ENCODE measurements at regions not wholly inside any gene's neighbourhood (a gene's known extent, or its start where the extent isn't known, plus 50 kb on each side); places are given as distances from the start of the nearest gene placed in this dataset.
"Not testable (repeated sequence)": the region's sequence is repeated elsewhere in the genome, so short reads cannot be mapped to it uniquely, and the experiment has no call there.

DNA sequence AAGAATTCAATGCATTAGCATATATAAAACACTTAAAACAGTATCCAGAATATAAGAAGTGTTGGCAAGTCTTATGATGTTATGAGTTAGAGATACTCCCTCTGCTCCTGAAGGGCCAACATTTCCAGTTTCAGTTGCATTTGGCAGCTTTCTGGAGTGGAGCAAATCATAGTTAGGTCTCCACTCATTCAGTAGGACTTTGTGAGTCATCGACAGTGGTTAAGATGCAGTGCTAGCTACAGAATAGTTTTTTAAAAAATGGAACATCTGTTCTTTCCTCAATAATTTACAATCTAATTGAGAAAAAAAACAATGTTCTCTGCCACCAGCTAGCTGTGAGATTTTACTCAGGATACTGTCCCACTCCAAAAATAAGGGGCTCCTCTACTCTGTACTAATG, 389.1 kb downstream of the HLX start:
- no peak for DNase-seq

DNA sequence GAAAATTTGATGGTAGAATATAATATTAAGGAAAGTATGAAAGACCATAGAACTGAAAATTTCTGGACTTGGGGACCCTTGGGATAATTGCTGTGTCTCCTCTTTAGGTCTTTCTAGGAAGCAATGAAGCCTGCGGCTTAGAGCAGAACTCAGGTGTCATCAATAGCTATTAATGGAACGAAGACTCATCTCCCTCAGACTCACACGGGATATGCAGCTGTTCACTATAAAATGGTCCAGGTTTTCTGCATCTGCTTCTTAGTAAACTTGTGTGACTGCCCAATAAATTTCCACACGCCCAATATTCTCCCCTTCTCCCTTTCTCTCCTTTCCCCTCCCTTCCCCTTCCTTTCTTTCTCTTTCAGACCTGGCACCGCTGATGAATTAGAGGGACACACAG, 392.5 kb downstream of the HLX start:
- DNase-seq: no peak

DNA sequence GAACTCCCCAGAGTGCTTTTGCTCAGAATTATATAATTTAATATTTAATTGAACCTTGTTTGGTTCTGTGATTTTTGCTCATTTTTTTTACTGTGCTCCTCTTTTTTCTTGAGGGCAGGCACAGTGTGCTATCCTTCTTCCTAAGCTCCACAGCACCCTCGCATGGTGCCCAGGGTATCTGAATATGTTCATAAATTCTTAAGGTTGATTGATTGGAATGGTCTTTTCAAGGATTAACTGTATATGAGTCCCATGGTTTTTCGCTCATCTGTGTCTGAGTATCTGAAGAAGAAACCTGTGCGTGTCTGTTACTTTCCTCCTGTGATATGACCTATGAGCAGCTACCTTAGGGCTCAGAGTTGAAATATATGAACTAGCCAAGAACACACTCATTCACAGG, 393.7 kb downstream of the HLX start:
- no peak for DNase-seq

DNA sequence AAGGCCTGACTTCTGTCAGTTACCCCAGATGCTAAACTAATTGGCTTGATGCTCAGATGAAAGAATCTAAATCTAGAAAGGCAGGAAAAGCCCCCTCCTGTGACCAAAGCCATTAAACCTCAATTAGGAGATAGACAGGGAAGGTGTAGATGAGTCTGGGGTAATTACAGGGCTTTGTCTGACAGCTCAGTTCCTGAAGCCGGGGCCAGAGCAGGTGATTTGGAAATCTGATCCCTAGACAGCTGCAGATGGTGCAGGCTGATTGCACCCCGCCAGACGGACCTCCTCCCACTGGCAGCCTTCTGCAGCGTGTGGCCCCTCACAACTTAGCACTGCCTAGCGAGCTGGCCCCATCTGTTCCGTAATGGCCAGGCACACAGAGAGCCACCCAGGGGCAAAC, 395.1 kb downstream of the HLX start:
- peak; percentile 89 for DNase-seq

DNA sequence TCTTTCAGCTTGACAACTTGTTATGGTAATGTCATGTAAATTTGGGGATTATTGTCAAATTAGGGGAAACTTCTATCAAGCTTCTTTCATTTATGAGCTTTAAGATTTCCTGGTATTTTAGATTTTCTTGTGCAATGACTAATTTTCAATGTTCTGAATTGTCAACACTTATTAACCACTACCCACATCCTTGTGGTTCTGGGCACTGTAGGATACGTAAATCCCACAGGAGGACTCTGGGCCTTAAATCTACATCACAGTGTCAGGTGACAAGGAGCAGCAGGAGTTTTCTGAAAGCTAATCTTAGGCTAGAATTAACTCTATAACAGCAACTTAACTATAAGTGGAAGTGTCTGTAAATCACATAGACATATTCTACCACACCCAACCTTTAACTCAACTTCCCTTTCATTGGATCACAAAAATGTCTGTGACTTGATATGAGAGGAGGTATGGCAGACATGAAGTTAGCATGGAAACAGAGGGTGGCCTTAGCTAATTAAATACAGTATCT, 397.7 kb downstream of the HLX start:
- DNase-seq: no peak

DNA sequence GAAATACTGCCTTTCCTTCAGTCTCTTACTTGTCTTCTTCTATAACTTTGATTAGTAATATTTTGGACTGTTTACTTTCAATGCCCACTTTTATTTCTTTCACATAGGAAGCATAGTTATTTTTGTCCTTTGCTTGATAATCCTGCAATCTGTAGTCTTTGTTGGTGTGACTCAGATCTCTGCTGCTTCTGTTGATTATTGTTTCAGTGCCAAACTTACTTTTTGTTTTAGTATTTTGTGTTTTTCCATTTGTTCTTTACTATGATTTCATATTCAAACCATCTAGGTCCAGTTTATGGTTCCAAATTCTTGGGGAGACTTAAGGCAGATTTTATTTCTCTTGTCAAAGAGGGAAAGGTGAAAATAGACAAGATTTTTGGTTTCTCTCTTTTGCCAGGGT, 399.9 kb downstream of the HLX start:
- DNase-seq: no peak

DNA sequence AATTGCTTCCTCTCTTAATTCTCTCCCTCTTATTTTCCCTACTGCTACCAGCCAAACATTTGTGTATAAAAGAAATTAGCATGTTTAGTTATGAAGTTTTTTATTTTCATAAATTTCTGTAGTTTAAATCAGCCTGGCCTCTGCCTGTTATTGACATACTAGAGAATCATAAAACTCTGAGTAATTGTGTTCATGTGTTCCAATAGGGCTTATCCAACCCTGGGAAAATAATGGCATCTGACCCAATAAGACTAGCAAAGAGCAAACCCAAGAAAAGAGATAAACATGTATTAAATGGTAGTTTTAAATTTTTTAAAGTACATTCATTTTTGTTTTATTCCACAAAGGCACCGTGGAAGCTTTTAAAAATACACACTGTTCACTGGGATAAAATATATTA, 404.3 kb downstream of the HLX start:
- DNase-seq: no peak

DNA sequence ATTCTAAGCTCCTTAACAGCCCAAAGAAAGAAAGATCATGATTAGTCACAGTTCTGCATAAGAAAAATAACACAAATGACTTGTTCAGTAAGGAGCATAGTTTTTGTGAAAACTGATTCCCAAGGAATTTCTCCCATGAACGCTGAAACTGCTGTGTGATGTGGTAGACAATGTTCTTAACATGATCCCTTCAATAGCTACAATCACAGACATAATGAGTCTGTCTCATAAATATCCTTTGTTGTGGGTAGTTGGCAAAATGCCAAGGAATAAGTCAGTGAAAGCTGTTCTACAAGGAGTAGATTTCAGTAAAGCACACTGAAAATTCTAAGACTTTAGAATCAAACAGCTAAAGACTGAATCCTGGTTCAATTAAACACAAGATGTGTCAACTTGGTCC, 404.8 kb downstream of the HLX start:
- no peak for DNase-seq

DNA sequence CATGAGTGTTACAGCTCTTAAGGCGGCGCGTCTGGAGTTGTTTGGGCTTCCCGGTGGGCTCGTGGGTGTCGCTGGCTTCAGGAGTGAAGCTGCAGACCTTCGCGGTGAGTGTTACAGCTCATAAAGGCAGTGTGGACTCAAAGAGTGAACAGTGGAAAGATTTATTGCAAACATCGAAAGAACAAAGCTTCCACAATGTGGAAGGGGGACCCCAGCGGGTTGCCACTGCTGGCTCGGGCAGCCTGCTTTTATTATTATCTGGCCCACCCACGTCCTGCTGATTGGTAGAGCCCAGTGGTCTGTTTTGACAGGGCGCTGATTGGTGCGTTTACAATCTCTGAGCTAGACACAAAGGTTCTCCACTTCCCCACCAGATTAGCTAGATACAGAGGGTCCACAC, 405.7 kb downstream of the HLX start:
- DNase-seq: not testable (repeated sequence)

DNA sequence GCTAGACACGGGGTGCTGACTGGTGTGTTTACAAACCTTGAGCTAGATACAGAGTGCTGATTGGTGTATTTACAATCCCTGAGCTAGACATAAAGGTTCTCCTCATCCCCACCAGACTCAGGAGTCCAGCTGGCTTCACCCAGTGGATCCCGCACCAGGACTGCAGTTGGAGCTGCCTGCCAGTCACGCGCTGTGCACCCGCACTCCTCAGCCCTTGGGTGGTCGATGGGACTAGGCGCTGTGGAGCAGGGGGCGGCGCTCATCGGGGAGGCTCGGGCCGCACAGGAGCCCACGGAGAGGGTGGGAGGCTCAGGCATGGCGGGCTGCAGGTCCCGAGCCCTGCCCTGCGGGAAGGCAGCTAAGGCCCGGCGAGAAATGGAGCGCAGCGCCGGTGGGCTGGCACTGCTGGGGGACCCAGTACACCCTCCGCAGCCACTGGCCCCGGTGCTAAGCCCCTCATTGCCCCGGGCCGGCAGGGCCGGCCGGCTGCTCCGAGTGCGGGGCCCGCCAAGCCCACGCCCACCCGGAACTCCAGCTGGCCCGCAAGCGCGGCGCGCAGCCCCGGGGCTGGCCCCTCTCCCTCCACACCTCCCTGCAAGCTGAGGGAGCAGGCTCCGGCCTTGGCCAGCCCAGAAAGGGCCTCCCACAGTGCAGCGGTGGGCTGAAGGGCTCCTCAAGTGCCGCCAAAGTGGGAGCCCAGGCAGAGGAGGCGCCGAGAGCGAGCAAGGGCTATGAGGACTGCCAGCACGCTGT, 406.4 kb downstream of the HLX start:
- DNase-seq: not testable (repeated sequence)

DNA sequence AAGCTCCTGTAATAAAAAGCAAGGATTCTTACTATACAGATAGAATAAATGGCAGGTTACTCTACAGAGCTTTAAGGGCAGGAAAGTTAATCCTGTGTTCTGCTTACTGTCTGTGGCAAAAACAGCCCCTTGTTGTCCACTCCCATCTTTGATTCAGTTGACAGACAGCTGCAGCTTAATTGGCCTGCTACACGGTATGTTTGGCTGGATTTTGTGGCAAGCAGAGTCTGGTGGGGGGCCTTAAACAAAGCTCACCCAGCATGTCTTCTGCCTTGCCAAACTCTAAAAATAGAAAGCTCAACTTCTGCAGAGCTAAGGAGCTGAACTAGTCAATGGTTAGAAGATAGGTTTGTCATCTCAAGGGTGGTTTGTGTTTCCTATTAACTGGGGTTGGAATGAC, 407.2 kb downstream of the HLX start:
- no peak for DNase-seq

DNA sequence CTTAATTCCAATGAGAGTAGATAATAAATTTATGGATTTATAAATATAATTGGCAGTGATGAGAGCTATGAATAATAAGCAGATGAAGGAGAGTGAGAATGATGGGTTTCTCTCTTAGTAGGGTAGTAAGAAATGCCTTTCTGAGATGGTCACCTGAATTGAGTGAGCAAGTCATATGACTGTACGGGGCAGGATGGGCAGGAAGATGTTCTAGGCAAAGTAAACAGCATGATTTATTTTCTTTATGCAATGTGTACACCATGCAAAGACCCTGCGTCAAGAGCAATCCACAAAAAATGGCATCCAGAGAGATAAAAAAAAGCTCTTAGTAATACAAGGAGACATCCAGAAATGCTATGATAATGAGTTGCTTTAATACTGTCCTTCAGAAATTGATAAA, 409.9 kb downstream of the HLX start:
- no peak for DNase-seq

DNA sequence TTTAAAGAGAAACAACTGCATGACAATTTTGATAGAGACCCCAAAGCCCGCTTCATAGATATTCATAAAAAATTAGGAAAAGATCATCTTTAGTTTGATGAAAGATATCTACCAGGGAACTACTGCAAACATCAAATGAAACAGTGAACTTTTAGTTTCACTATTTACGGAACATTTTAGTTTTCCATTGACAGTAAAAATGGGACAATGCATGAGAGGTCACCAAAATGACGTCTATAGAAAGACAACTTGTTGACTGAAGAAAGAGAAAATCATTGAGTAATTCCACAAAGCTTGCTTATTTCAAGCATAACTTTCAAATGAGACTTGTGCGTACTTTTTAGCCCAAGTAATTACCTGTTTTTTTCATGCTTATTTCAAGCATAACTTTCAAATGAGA, 411.4 kb downstream of the HLX start:
- no peak for DNase-seq

DNA sequence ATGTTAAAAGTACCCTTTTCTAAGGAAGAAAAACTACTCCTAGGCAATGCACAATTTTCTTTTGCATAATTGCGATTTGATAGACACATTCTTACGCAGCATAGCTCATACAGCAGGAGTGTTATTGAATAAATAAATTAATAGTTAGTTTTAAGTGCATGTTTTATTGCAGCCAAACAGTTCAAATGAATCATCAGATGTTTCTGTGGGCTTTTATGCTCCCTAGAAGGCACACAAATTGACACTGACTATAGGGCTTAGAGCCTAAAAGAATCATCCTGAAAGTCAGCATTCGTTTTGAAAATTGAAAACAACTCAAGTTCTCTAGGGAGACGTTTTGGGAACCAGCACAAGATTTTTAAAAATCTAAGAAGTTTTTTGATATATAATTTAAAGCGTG, 411.9 kb downstream of the HLX start:
- no peak for DNase-seq

DNA sequence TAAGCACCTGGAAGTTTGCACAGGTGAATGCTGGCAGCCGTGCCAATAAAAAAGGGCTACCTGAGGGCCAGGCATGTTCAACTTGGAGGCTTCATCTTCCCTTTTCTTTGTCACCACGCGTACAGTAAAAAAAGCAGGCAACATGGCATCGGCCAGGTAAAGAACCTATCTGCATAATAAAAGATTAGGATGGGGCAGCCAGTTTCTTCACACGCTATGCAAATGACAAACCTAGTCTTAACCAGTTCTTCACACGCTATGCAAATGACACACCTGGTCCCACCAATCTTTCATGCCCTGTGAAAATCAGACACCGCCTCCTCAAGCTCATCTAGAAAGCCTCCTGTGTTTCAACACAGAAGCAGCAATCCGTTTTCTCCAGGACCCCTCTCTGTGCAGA, 413.4 kb downstream of the HLX start:
- DNase-seq: no peak

DNA sequence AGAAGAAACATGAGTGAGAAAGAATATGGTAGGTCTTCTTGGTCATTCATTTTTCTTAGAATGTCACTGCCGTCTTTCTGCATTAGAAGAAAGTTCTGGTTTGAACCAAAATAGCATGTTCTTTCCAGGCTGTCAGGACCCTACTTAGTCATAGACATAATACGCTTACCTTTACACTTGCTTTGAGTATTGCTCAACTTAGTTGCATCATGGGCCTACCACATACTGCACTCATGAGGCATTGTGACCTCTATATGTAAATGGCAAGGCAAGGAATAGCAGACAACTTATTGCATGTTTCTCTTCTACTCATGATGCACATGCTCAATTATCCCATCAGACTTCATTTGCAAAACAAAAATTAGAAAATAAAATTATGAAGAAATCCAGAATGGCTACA, 415.0 kb downstream of the HLX start:
- DNase-seq: no peak

DNA sequence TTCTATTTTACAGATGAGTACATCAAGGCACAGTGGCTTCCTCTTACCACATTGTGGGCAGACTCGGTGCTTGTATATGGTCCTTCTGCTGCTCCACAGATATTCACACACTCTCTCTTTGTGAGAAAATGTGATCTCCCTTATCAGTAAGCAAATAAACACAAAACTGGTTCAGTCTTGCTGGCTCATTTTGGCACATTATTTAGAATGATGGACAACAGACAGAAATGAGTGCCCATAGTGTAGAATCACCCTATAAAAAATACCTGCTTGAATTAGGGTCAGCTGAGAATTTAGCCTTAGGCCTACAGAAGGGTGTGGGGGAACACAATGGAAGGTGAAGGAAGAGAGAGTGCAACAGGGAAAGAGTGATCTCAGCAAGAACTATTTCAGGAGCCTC, 423.1 kb downstream of the HLX start:
- DNase-seq: no peak

DNA sequence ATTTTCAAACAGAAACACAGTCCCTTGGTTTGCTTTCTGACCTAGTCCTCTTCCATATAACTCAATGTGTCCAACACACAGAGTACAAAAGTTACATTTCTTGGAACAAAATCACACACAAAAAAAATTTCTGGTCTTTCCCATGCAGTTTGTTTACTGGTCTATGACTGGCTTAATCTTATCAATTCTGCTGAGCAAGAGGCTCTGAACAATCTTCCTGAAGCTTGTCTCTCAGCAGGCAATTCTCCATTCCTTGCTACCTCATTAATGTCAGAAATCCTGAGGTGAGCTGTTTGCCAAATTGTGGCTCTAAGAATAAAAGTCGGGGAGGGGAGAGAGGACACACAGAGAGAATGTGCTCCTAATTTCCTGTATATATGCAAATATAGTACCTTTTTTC, 423.6 kb downstream of the HLX start:
- no peak for DNase-seq

DNA sequence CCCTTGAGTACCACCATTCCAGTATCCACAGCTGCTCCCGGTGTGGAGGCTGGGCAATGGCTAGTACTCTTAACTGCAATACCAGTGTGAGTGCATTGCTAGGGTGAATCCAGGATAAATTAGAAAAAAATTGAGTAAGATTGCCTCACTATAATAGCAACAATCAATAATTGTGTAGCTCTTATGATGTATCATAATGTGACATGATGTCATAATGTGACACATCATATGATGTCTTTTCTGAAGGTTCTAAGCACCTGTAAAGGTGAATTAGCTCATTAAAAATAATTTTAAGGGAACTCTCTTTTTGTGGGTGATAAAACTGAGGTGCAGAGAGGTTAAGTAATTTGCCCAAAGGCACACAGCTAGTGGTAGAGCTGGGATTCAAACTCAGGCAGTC, 424.4 kb downstream of the HLX start:
- DNase-seq: no peak

DNA sequence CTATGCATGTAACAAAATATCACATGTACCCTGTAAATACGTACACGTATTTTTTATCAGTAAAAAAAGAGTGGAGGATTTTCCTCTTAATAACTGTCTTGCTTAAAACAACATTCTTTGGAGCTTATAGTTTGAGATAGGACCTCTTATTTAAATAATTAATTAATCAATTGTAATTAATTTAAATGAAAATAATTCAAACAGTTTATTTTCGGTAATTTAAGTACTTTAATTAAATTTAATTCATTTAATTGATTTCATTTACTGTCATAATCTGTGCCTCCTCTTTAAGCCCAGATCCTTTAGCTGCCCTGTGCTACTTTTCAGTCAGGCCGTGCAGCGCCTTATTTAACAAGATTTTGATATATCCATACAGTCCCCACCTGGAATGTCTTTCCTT, 427.0 kb downstream of the HLX start:
- no peak for DNase-seq

DNA sequence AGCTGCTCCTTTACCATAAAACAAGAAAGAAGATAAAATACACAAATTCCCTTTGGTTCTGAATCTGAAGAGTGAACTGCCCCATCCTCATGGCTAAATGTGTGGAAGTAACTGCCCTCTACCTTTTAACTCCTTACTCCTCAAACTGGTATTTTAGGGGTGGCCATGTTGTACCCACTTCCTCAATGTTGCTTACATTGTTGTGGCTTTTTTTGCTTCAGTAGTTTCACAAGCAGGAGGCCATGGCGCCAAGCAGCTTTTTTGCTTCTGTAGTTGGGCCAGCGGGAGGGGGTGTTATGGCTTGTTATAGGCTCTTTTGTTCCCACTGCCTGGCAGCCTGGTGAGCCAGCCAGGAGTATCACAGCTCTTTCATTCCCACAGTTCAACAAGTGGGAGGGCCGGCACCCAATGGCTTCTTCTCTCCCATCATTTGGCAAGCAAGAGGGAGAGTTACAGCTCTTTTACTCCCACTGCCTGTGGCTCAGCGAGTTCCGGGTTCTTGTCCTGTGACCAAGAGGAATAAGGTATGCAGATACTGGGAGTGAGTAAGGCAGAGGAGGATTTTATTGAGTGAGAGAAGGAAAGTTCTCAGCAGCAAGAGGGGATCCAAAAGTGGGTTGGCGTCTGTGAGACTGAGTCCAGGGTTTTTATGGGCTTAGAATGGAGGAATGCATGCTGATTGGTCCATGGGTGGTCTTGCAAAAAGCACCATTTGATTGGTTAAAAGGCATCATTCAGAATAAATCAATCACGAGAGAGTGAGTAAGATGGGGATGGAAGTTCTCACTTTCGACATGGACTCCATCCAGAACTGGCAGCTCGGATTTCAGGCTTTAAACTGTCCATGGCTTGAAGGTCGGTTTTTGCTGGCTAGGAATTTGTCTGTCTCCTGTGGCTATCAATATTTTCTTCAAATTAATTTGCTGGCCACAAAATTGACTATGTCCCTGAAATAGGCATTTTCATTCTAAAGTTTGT, 429.6 kb downstream of the HLX start:
- DNase-seq: no peak

DNA sequence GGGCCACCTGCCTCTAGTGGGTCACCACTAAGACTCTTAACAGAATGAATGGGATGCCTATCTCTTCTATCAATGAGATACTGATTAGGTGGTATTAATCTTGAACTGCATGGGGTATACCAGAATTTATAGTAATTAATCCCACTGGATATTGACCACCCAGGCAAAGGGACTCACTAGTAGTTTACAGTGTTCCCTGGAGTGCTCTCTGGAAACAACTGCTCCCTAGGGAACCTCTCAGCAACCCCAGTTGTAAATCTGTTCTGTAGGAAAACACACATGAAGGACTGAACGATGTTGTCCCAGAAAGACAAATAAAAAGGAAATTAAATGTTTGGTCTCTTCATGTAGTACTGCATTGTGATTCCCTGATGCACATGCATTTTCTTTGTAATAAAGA, 430.5 kb downstream of the HLX start:
- peak; percentile 33 for DNase-seq

DNA sequence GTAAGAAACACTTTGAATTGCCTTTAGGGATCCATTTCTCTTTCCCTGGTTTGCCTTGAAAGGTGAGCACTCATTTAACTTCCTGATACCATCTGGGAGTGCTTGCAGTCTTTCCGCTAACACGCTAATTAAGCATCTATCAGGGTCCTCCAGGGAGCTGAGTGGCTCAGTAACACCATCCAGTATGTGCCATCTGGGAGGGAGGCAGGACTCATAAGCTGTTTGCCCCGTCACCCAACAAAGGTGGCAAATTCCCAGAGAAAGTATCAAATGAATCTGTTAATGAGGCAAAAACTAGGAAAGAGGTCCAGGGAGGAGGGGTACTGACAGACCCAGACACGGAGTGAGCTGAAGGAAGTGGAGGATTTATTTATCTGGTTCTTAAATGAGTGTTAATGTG, 430.9 kb downstream of the HLX start:
- peak; percentile 94 for DNase-seq

DNA sequence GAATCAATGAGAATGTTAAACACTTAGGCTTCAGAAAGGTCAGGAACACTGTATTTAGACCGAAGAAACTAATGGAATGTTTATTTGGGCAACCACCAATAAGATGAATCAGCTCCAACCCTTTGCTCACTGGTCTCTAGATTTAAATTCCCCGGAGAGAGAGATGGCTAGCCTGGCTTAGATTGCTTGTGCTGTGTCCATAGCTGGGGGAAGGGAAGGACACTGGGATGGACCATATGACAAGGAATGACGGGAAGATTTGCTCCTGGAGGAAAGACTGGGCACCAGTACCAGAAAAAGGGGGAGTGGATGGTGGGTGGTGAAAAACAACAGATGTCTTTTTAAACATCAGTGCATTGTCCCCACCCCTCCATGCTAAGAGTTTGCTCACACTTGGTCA, 426.6 kb downstream of the DUSP10 start:
- no peak for DNase-seq
